ENCODE measurements at regions not wholly inside any gene's neighbourhood (a gene's known extent, or its start where the extent isn't known, plus 50 kb on each side); places are given as distances from the start of the nearest gene placed in this dataset.

- no peak for TF ChIP-seq CTCF (IDR thresholded peaks at IDR 0.05)
- TF ChIP-seq POLR2AphosphoS5 (IDR thresholded peaks at IDR 0.05; ENCODE audit: insufficient read depth in 1 of 2, low read depth in 1 of 2), result no peak
These were observed 138.0 kb downstream of the UTRN start for GRCh38 chr6:144423167-144423566.

Data from vagina (tissue), 2 donors.